NCI-H2029 treated with DMSO at 0.1 percent for 48 hours (cell line): ENCODE measurements at regions not wholly inside any gene's neighbourhood (a gene's known extent, or its start where the extent isn't known, plus 50 kb on each side); places are given as distances from the start of the nearest gene placed in this dataset.

Experiments
- DNase-seq: peaks from one replicate; lab custom pipeline; 2025; lab: John Stamatoyannopoulos, UW

GRCh38 chr4:181424362-181425016 lies 818.7 kb upstream of the TENM3 start:
- DNase-seq = no peak

DNA sequence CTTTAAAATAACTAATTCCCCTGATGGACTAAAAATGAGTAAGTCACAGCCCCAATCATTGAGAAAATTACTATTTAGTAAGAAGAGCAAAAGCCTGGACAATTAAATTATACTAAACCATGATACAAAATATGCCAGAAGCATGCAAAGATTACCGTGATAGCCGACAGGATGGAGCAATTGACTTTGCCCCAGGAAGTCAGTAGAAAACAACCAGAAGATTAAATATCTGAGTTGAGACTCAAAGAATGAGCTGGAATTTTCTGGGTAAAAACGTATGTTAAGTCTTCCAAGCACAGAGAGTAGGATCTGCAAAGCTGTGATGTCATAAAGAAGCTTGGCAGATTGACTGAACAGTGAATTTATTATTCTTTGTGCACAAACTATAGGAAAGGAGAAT lies 816.1 kb upstream of the TENM3 start:
- DNase-seq = no peak

DNA sequence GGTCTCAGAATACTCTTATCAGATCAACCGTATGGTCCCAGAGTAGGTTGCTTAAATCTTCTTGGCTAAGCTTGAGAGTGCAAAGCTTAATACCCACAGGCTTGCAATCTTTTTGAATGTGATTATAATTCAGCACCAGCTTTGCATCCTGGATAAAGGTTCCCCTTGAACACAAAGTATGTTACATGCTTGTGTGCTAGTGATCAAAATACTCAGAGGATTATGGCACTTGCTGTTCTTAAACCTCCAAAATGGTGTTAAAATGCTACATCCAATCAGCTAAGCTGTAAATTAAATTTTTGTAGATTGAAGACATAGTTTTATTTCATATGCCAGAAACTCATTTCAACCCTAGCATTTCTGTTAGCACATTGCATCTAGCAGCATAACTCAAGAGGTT lies 812.2 kb upstream of the TENM3 start:
- no peak for DNase-seq

GRCh38 chr4:181431661-181432060 lies 811.5 kb upstream of the TENM3 start:
- no peak for DNase-seq

- no peak for DNase-seq
Measured at GRCh38 chr4:181432335-181432734, 810.9 kb upstream of the TENM3 start.

DNA sequence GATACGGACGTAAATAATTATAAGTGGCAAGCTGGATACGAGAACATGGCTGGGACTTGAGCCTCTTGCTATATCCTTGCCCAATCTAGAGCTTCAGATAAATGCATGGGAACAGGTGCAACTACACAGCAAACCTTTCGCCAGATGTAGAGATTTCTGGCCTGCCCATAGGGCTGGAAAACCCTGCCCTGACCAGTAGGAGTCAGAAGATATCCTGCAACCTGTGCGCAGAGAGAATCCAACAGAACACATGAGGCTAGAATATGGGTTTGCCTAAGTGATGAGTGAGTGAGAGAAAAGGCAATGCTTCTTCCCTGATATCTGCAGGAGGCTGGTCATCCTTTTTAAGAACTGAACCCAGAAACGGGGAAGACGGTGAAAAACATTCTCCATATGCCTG lies 805.3 kb upstream of the TENM3 start:
- DNase-seq = no peak

DNA sequence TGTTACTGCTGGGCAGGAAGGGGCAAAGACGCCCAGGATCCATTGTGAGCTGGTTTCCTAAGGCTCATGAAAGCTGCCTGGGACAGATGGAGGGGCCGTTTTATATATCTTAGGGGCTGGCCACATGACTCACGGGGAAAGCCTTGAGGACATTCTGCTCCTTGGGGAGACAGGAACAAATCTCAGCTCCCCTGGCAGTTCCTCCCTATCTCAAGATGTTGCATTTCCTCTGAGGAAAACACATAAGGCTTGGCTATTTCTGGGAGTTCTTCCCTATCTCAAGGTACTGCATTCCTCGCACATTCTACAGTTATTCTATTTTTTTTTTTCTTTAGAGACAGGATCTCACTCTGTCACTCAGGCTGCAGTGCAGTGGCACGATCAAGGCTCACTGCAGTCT lies 804.6 kb upstream of the TENM3 start:
- no peak for DNase-seq

GRCh38 chr4:181443021-181443420 lies 800.2 kb upstream of the TENM3 start:
- DNase-seq = no peak

DNA sequence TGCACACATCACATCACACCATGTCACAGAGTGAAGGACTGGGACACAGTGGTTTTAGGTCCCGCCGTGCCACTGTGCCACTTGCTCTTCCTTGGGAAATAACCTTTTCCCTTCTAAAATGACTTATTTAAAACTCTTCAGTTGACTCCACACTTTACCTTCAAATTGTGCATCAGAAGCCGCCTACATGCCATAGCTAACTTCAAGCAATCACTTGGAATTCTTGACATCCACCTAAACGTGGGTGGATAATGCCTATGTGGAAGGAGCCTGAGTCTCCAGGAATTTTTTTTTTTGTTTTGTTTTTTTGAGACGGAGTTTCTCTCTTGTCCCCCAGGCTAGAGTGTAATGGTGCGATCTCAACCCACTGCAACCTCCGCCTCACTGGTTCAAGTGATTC lies 777.4 kb upstream of the TENM3 start:
- no peak for DNase-seq

DNA sequence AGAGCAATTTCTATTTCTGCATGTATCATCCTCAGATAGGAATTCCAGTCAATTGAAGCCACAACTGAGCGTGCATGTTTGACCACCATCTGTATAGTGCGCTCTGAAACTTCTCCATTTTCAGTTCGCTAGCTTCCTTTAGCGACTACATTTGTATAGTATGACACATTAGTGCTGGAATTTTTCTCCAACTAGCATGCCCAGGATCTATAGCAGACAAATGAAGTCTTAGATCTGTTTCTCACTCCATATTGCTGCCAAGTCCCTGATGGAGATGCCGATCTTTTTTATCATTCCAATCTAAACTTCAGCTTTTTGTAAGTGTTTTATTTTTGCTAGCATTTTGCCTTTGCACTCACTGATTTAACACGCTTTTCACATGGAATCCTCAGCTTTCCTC lies 774.8 kb upstream of the TENM3 start:
- DNase-seq = no peak

GRCh38 chr4:181470306-181470705 lies 772.9 kb upstream of the TENM3 start:
- DNase-seq = no peak

- no peak for DNase-seq
Measured at GRCh38 chr4:181475359-181475758, 767.8 kb upstream of the TENM3 start.

DNA sequence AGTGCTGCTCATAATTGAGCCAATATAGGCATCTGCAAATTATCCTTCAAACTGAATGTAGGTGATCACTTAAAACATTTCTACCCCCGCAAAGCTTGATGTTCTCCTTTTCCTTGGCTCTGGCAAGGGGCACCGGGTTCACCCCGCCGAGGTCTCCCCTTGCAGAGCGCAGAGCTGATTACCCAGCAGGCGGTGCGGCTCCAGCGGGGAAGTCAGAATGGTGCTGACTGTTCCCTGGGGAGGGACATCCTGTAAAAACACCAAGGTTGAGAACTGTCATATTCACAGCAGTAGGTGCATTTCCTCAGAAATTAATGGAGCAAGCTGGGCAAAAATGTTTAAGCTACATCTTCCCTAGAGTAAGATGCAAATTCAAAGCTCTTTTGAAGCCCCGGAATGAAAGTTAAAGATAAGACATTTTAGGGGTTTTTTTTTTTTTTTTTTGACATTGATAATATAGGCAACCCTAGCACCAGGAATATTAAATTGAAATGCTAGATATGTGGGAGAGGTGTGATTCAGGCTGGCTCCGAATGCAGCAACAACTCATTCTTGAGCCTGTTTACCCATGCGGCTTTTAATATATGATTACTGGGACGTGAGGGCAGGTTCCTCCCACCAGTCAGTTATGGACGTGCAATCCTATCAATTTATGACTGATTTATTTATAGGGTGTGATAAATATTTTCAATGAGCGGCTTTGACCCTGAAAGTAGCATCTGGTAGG lies 767.3 kb upstream of the TENM3 start:
- DNase-seq = no peak

- DNase-seq = no peak
Measured at GRCh38 chr4:181476508-181476890, 766.7 kb upstream of the TENM3 start.

DNA sequence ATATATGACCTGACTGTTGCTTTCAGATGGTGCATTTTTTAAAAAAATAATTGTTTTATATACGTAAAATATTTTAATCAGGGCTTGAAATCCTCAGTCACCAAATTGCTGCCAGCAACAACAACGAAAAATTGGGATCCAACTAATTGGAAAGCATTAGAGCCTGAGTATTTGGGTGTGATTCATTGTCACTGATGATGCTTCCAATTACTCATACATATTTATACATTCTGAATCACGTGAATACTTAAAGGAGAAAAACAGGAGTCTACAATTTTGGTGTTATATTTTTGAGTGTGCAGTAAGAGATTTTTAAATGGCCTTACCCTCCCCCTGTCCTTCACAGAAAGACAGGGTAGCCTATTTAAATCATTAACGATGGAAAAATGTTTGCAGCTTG lies 765.6 kb upstream of the TENM3 start:
- DNase-seq = no peak

GRCh38 chr4:181478656-181479055 lies 764.5 kb upstream of the TENM3 start:
- no peak for DNase-seq

GRCh38 chr4:181479141-181479540 lies 764.1 kb upstream of the TENM3 start:
- DNase-seq = no peak

DNA sequence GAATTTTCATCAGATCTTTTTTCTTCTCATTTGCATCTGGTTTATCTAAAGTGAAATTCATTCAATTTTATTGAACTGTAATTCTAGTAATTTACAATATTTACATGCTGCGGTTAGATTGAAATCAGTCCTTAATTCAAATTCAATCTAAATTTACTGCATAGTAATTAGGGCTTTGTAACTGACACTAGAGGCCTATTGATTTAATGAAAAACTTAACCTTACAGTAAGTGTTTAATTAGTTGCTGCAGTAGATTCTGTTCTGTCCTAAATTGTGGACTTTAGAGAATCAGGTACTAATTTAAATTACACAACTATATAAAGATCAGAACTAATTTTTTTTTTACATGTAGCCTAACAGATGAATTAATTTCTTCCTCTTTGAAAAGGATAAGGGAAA lies 758.8 kb upstream of the TENM3 start:
- DNase-seq = no peak

DNA sequence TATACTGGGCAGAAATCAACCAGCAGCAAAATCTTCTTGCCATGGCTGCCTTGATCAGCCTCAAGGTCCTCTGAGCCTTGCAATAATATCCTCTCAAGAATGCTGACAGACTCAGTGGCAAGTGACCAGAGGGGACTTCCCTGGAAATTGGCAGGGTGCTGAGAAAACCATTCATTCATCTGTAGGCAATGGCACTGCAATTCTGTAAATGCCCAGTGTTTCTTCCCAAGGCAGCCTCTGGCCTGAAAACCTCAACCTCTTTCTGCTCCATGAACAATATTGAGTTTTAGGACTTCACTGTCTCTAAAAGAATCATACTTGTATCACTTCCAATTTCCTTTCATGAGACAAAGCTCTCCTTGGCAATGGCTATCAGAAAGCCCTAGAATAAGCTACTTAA lies 754.3 kb upstream of the TENM3 start:
- no peak for DNase-seq

DNA sequence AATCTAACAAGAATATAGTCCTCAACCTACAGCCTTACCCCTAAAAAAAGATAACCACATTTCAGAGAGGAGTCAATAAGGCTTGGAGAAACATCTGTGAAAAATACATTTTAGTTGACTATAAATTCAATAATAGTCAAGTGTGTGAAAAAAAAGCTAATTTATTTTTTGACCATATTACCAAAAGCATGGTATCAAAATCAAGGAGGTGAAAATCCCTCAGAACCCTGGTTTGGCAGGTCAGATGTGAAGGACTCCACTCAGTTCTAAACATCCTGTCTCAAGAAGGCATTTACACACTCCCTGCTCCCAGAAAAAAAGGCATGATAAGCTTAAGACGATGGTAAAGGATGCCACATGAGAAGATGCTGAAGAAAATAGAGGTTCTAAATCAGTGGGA lies 745.1 kb upstream of the TENM3 start:
- no peak for DNase-seq

DNA sequence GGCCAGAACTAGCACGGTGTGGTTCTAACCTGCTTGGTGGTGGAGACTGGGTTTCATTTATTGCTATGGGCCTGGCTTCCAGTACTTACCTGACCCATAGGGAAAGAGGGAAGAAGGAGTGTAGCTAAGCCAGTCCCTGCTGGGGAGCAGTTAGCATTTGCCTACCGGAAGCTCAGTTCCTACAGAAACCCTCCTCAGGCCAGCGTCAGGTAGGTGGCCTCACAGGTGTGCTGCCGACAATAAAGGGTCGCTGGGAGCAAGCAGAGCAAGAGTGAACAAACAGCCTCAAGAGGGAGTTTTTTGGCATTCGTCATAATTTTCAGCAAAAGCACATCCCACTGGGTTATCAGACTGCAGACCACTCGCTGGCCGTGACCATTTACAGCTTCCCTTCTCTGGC lies 740.6 kb upstream of the TENM3 start:
- no peak for DNase-seq

DNA sequence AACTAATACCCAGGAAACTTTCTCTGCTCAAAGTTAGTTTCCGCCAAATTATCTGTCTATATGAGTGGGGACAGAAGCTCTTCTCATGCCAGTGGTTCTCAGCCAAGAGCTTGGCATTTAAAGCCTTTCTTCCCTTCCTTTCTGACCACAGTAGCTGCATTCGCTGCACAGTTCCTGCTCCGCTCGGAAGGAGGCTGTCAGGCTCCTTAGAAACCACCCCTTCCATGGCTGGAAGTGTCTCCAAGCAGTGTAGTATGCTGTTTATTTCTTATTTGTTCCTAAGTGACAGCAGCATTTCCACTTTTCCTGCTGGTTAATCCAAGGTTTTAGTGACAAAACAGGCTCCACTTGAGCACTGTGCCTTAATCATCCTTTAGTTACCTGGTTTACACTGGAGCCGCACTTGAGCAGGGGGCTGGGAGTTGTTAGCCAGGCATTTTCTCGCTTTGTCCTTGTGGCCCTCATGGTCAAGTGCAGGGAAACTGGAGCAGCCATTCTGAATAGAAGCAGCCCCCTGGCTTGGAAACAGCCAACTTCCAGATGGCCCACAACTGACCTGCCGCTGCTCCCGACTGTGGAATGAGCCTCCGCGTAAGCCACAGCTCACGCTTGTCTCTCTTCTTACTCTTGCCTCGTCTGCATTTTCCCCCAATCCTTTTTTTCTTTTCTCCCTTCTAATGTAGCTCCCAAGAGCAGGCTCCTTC lies 739.4 kb upstream of the TENM3 start:
- no peak for DNase-seq

GRCh38 chr4:181504924-181505323 lies 738.3 kb upstream of the TENM3 start:
- DNase-seq = no peak
